Motor neuron (in vitro differentiated cells): ENCODE measurements at regions not wholly inside any gene's neighbourhood (a gene's known extent, or its start where the extent isn't known, plus 50 kb on each side); places are given as distances from the start of the nearest gene placed in this dataset.

Source experiments
- ATAC-seq, 8 experiments: fragments of 200-7000 bp; cut with Tn5 transposase; replicated peaks in 6 of 8; 2 replicates each; pipeline ENCODE4 v1.8.0; 2021; ENCODE audit warnings: mild to moderate bottlenecking in 8 of 8, moderate library complexity in 8 of 8
- H3K27ac ChIP-seq, 2 donors: fragments of 250-450 bp; sonication (Bioruptor Pico); 2 replicates each; pipeline ENCODE4 v1.9.0; 2021; ENCODE audit warnings: antibody characterized with exemption in 2 of 2, mild to moderate bottlenecking in 2 of 2, moderate library complexity in 1 of 2
- H3K4me1 ChIP-seq, 2 donors: fragments of 250-450 bp; sonication (Bioruptor Pico); replicated peaks in 1 of 2; 2 replicates each; pipeline ENCODE4 v1.6.1; 2021; ENCODE audit warnings: antibody characterized with exemption in 2 of 2, mild to moderate bottlenecking in 2 of 2, moderate library complexity in 1 of 2
- H3K4me3 ChIP-seq, 5 donors: fragments of 250-450 bp; sonication (Bioruptor Pico); 2 replicates each; pipeline ENCODE4 v1.9.0; 2021; ENCODE audit warnings: antibody characterized with exemption in 5 of 5, mild to moderate bottlenecking in 5 of 5, moderate library complexity in 4 of 5
- WGBS, 10 experiments: fragments of 450-650 bp; shearing (Covaris generic); methylation state at CpG; one replicate each; pipeline ENCODE4 v1.0.0; 2022; 5-methylcytosine and 5-hydroxymethylcytosine counted together
- in situ Hi-C, 9 experiments: fragments of 400-800 bp; cut with MboI; loops; one replicate each; pipeline ENCODE4 v1.15.0; 2021; ENCODE audit warnings: low sequenced_read_pairs in 9 of 9, low pct_unique_long_range_greater_than_20kb in 2 of 9; ENCODE audit not compliant: unreplicated experiment in 9 of 9

- Histone ChIP-seq H3K27ac (no peak overlapping the region), H3K4me1 (no peaks in the 10 kb centered on the region), H3K4me3 (no peak overlapping the region)
- in situ Hi-C loops, result no loop called here
- ATAC-seq, result no peak
- 0 to 100% (median 63%) methylated on average over 1 to 5 of the region's 7 CpGs; no CpG with 5 or more reads in 4 of the 10 experiments for WGBS, 10 experiments
Observed at GRCh38 chr7:1365846-1366245, 93.4 kb downstream of the MICALL2 start.

GRCh38 chr7:1366801-1367405 lies 92.4 kb downstream of the MICALL2 start:
- Histone ChIP-seq H3K4me1 (no peaks in the 10 kb centered on the region), H3K4me3 (no peak overlapping the region), H3K27ac (no peak overlapping the region)
- 20 to 70% (median 62%) methylated on average over 1 to 7 of the region's 13 CpGs; no CpG with 5 or more reads in 6 of the 10 experiments for WGBS, 10 experiments
- in situ Hi-C loops, result no loop called here
- no peak for ATAC-seq

GRCh38 chr7:1367501-1368183 lies 91.6 kb downstream of the MICALL2 start:
- ATAC-seq, result no peak
- in situ Hi-C loops, result no loop called here
- no peaks in the 10 kb centered on the region for H3K4me1 ChIP-seq
- 0 to 83% (median 33%) methylated on average over 1 to 9 of the region's 22 CpGs; no CpG with 5 or more reads in 2 of the 10 experiments for WGBS, 10 experiments
- H3K4me3 ChIP-seq, result no peak overlapping the region
- H3K27ac ChIP-seq, result no peak overlapping the region

GRCh38 chr7:1368184-1368681 lies 91.0 kb downstream of the MICALL2 start:
- Histone ChIP-seq H3K27ac (no peak overlapping the region), H3K4me1 (no peaks in the 10 kb centered on the region), H3K4me3 (no peak overlapping the region)
- in situ Hi-C loops, result no loop called here
- no peak for ATAC-seq
- WGBS, 10 experiments, result 11 to 59% (median 33%) methylated on average over 1 to 3 of the region's 11 CpGs; no CpG with 5 or more reads in 7 of the 10 experiments

GRCh38 chr7:1368682-1369571 lies 90.3 kb downstream of the MICALL2 start:
- 0 to 19% methylated on average over 5 of the region's 74 CpGs; no CpG with 5 or more reads in 8 of the 10 experiments for WGBS, 10 experiments
- peak overlapping the region in 1 of 5 donors; percentile 3 for H3K4me3 ChIP-seq
- peak; percentile 50 to 92 (median 88) for ATAC-seq

GRCh38 chr7:1369916-1370657 lies 89.2 kb downstream of the MICALL2 start:
- no peak overlapping the region for H3K27ac ChIP-seq
- in situ Hi-C loops, result no loop called here
- no peak overlapping the region for H3K4me3 ChIP-seq
- WGBS, 10 experiments, result 0 to 31% (median 20%) methylated on average over 1 to 8 of the region's 14 CpGs; no CpG with 5 or more reads in 3 of the 10 experiments
- no peaks in the 10 kb centered on the region for H3K4me1 ChIP-seq
- peak in 1 of 8 experiments; percentile 24 for ATAC-seq

More at GRCh38 chr7:1368682-1369571, 90.3 kb downstream of the MICALL2 start:
- Histone ChIP-seq H3K4me1 (no peaks in the 10 kb centered on the region), H3K27ac (no peak overlapping the region)
- in situ Hi-C loops, result no loop called here

- 49 to 100% (median 73%) methylated on average over 1 to 7 of the region's 9 CpGs; no CpG with 5 or more reads in 3 of the 10 experiments for WGBS, 10 experiments
- in situ Hi-C loops, result no loop called here
- Histone ChIP-seq H3K27ac (no peak overlapping the region), H3K4me3 (no peak overlapping the region), H3K4me1 (no peaks in the 10 kb centered on the region)
- no peak for ATAC-seq
Observed at GRCh38 chr7:1370738-1371137, 88.5 kb downstream of the MICALL2 start.

GRCh38 chr7:1372063-1372462 lies 87.2 kb downstream of the MICALL2 start:
- Histone ChIP-seq H3K4me3 (no peak overlapping the region), H3K4me1 (no peaks in the 10 kb centered on the region), H3K27ac (no peak overlapping the region)
- in situ Hi-C loops, result no loop called here
- 0 to 86% (median 29%) methylated on average over 1 to 6 of the region's 6 CpGs; no CpG with 5 or more reads in 5 of the 10 experiments for WGBS, 10 experiments
- ATAC-seq, result no peak

- in situ Hi-C loops, result no loop called here
- no peak overlapping the region for H3K4me3 ChIP-seq
- no peaks in the 10 kb centered on the region for H3K4me1 ChIP-seq
- WGBS, 10 experiments, result 36 to 80% (median 51%) methylated on average over 4 to 17 of the region's 23 CpGs; no CpG with 5 or more reads in 2 of the 10 experiments
- no peak overlapping the region for H3K27ac ChIP-seq
- ATAC-seq, result no peak
Observed at GRCh38 chr7:1372671-1373379, 86.4 kb downstream of the MICALL2 start.

GRCh38 chr7:1377111-1377909 lies 82.0 kb downstream of the MICALL2 start:
- in situ Hi-C loops, result loop anchor here in 2 of 9 experiments (25.0 kb wide), 1 partner anchor 165 kb away; no protein-coding TSS in a partner anchor
- ATAC-seq, result no peak
- H3K4me1 ChIP-seq, result no peaks in the 10 kb centered on the region
- 33 to 85% (median 58%) methylated on average over 3 to 12 of the region's 21 CpGs; no CpG with 5 or more reads in 5 of the 10 experiments for WGBS, 10 experiments
- no peak overlapping the region for H3K4me3 ChIP-seq
- H3K27ac ChIP-seq, result no peak overlapping the region
